ENCODE measurements at regions not wholly inside any gene's neighbourhood (a gene's known extent, or its start where the extent isn't known, plus 50 kb on each side); places are given as distances from the start of the nearest gene placed in this dataset.

DNA sequence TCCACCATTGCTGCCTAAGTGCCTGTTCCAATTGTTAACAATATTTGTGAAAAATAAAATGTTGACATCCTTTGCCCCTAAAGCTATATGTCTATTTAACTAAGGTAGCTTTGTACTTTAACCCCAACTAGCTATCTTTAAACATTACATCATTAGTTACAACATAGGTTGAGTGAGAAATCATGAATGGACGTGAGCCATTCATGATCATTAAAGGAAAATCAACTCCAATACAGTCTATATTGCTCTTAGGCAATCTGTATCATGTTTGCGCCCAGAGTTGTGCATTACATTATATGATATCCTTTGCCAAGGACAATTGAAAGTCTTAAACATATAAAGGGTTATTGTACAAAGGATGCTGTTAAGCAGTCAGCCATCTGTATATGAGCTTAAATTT is 269.6 kb downstream of the ALX1 start:
- TF ChIP-seq, protein P1, sequence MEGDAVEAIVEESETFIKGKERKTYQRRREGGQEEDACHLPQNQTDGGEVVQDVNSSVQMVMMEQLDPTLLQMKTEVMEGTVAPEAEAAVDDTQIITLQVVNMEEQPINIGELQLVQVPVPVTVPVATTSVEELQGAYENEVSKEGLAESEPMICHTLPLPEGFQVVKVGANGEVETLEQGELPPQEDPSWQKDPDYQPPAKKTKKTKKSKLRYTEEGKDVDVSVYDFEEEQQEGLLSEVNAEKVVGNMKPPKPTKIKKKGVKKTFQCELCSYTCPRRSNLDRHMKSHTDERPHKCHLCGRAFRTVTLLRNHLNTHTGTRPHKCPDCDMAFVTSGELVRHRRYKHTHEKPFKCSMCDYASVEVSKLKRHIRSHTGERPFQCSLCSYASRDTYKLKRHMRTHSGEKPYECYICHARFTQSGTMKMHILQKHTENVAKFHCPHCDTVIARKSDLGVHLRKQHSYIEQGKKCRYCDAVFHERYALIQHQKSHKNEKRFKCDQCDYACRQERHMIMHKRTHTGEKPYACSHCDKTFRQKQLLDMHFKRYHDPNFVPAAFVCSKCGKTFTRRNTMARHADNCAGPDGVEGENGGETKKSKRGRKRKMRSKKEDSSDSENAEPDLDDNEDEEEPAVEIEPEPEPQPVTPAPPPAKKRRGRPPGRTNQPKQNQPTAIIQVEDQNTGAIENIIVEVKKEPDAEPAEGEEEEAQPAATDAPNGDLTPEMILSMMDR (IDR thresholded peaks at IDR 0.05), result no peak
- TF ChIP-seq EZH2 (IDR thresholded peaks at IDR 0.05), result no peak
- TF ChIP-seq EZH2phosphoT487 (IDR thresholded peaks at IDR 0.05), result no peak

Measured in neural progenitor cell (in vitro differentiated cells).